Fibroblast of mammary gland (primary cell): ENCODE measurements at regions not wholly inside any gene's neighbourhood (a gene's known extent, or its start where the extent isn't known, plus 50 kb on each side); places are given as distances from the start of the nearest gene placed in this dataset.

Source experiments
- DNase-seq: peaks from one replicate; pipeline ENCODE4 v3.0.0-alpha.2; 2010; ENCODE audit warnings: low read depth
- H3K4me3 ChIP-seq: 2 replicates; pipeline ENCODE4 v1.5.1; 2011; ENCODE audit warnings: low read depth, mild to moderate bottlenecking, low read length, moderate library complexity; ENCODE audit not compliant: control insufficient read depth
- TF ChIP-seq, protein P1 (sequence below): conservative IDR thresholded peaks from 2 replicates; pipeline ENCODE4 v1.5.1; 2011; ENCODE audit warnings: low read depth, low read length, inconsistent platforms; ENCODE audit not compliant: control insufficient read depth, insufficient read depth

DNA sequence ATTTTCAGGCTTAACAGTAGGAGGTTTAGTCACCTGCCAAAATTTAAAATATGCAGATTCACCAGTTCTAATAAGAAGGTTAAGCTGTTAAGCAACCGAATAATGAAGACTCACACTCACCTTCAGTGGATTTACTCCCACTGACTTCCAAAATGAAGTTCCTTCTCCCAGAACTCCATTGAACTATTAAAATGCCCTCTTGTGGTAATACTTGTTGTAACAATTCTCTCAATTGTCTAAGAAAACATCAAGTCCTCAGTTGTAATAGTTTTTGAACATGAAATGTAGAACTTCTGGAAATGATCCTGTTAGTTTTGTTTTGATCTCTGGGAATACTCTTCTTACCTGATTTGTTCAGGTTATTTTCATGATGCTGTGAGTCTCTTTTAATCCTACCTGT lies 522.0 kb upstream of the ATXN8OS start:
- TF ChIP-seq, protein P1, sequence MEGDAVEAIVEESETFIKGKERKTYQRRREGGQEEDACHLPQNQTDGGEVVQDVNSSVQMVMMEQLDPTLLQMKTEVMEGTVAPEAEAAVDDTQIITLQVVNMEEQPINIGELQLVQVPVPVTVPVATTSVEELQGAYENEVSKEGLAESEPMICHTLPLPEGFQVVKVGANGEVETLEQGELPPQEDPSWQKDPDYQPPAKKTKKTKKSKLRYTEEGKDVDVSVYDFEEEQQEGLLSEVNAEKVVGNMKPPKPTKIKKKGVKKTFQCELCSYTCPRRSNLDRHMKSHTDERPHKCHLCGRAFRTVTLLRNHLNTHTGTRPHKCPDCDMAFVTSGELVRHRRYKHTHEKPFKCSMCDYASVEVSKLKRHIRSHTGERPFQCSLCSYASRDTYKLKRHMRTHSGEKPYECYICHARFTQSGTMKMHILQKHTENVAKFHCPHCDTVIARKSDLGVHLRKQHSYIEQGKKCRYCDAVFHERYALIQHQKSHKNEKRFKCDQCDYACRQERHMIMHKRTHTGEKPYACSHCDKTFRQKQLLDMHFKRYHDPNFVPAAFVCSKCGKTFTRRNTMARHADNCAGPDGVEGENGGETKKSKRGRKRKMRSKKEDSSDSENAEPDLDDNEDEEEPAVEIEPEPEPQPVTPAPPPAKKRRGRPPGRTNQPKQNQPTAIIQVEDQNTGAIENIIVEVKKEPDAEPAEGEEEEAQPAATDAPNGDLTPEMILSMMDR = no peak

DNA sequence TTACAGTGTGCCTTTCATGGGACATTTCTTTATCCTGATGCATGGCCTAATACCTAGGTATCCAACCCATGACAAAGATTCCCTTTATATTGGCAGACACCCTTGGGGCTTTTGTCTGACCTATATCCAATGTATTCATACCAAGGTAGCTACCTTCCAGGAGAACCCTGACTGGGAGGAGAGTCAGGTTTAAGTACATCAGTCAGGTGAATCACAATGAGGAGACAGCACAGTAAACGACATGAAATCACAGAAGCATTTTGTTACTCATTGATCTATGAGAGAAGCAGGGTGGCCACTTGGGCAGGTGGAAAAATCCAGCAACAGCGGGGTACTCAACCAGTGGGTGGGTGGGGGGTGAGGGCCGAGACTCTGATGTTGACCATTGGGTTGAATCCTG lies 527.4 kb upstream of the ATXN8OS start:
- TF ChIP-seq, protein P1 = no peak
- no peak overlapping the region for H3K4me3 ChIP-seq
- no peak for DNase-seq

More for the DNA sequence above, 522.0 kb upstream of the ATXN8OS start:
- H3K4me3 ChIP-seq = no peak overlapping the region
- no peak for DNase-seq

DNA sequence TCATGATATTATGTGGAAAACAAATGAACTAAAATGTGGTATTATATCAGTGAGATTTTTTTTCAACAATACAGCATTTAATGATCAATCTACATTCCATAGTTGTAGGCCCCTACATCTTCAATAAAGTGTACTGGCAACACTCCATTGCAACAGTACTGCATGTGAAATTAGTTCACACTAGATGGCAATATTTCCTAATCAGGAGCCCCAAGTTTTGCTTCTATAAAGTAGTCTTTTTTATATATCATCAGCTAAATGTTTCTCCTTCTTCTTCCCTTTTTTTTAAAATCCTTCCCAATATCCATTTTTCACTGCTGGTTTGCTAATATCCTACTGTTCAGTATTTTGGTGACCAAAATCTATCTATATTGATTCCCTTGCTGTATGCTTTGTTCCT lies 528.3 kb upstream of the ATXN8OS start:
- TF ChIP-seq, protein P1 = no peak
- no peak overlapping the region for H3K4me3 ChIP-seq
- no peak for DNase-seq

DNA sequence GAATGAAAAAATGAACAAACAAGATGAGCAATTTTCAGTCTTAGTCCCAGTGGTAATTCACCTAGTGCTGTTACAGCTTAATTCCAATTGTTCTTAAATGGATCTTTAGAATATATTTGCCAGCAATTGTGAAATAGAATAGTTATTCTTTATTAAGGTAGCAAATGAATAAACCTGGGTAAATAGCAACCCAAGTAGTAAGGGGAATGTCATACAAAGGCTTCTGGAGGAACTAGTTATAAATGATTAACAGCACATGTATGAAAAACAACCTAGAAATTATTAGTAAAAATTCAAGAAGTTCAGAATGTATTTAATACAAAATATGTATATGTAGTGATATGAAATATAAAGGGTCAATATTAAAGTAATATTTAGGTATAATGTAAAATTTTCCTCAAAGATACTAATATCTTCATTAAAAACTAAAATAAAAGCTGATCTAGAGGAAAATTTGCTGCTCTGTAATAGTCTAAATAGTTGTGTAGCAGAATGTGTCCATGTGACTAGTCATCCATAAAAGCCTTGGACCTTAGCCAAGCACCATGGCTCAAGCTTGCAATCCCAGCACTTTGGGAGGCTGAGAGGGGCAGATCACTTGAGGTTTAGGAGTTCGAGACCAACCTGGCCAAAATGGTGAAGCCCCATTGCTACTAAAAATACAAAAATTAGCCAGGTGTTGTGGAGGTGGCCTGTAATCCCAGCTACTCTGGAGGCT lies 535.9 kb upstream of the ATXN8OS start:
- no peak overlapping the region for H3K4me3 ChIP-seq
- TF ChIP-seq, protein P1 = no peak
- no peak for DNase-seq

DNA sequence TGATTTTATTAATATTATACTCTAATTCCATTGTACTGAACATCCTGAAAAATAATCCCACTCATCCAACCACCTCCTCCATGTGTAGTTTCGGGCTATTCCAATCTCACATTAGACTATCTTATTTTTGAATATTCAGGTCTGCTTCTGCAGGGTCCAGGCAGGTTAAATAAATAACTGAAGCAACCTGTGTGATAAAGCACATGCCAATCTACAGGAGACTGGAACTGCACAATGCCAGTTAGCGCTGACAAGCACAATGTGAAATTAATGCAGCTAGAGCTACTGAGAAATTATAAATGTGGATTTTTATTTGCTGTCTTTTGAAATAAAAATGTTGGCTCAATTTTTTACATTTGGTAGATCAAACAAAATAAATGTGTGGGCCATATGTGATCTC lies 540.1 kb upstream of the ATXN8OS start:
- TF ChIP-seq, protein P1 = no peak
- DNase-seq = no peak
- H3K4me3 ChIP-seq = no peak overlapping the region

DNA sequence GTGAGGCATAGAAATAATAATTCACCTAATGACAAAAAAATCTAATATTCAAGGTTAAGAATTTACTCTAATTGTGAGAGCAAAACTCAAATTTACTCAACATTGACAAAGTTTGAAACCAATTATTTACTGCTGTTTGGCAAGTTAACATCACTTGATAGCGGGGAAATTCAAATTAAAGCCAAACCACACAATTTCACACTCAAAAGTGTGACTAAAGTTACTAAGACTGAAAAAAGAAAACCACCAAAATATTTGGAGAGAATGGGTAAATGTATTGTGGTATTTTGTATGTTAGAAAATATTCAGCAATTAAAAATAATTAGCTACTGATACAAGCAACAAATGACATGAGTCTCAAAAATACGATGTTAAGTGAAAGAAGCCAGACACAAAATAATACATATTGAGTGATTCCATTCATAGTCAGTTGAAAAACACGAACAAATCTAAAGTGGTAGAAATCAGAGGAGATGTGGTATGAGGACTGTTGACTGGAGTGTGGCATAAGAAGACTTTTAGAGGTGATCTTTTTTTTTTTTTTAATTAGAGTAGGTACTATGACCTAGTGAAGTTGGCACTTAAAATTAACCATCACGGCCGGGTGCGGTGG lies 541.4 kb upstream of the ATXN8OS start:
- no peak overlapping the region for H3K4me3 ChIP-seq
- DNase-seq = no peak
- TF ChIP-seq, protein P1 = no peak
